ENCODE measurements at regions not wholly inside any gene's neighbourhood (a gene's known extent, or its start where the extent isn't known, plus 50 kb on each side); places are given as distances from the start of the nearest gene placed in this dataset.
A peak's percentile ranks its signal among the peaks of the same experiment; 100 is the strongest.

- H3K27me3 ChIP-seq (ENCODE audit: insufficient read depth, low read length) = no peaks in the 10 kb centered on the region
- peaks cover 38% of the 10 kb centered on the region for H3K4me1 ChIP-seq (ENCODE audit: insufficient read depth, low read length)
- no peak overlapping the region for H3K4me3 ChIP-seq (ENCODE audit: low read length)
- no peak overlapping the region for H2AFZ ChIP-seq (ENCODE audit: low read depth, low read length)
- H3K36me3 ChIP-seq (ENCODE audit: insufficient read depth, low read length) = peaks cover 11% of the 10 kb centered on the region
- no peaks in the 10 kb centered on the region for H3K9me3 ChIP-seq (ENCODE audit: low read length)
These were observed 108.7 kb upstream of the E2F8 start for GRCh38 chr11:19349340-19350025.

GRCh38 chr11:19347911-19348310 is 107.2 kb upstream of the E2F8 start:
- Histone ChIP-seq H3K4me3 (ENCODE audit: low read length) (no peak overlapping the region), H3K4me1 (ENCODE audit: insufficient read depth, low read length) (peaks cover 40% of the 10 kb centered on the region), H3K27me3 (ENCODE audit: insufficient read depth, low read length) (peaks cover 8% of the 10 kb centered on the region)

GRCh38 chr11:19345848-19346681 is 105.3 kb upstream of the E2F8 start:
- H3K4me3 ChIP-seq (ENCODE audit: low read length) = peak overlapping the region; percentile 62
- H3K27me3 ChIP-seq (ENCODE audit: insufficient read depth, low read length) = peaks cover 18% of the 10 kb centered on the region
- no peaks in the 10 kb centered on the region for H3K9me3 ChIP-seq (ENCODE audit: low read length)
- peak overlapping the region; percentile 12 for H2AFZ ChIP-seq (ENCODE audit: low read depth, low read length)
- H3K36me3 ChIP-seq (ENCODE audit: insufficient read depth, low read length) = peaks cover 6% of the 10 kb centered on the region
- peaks cover 40% of the 10 kb centered on the region for H3K4me1 ChIP-seq (ENCODE audit: insufficient read depth, low read length)

More at GRCh38 chr11:19347911-19348310, 107.2 kb upstream of the E2F8 start:
- Histone ChIP-seq H3K9me3 (ENCODE audit: low read length) (no peaks in the 10 kb centered on the region), H2AFZ (ENCODE audit: low read depth, low read length) (no peak overlapping the region), H3K36me3 (ENCODE audit: insufficient read depth, low read length) (peaks cover 11% of the 10 kb centered on the region)

GRCh38 chr11:19345519-19345847 is 104.7 kb upstream of the E2F8 start:
- Histone ChIP-seq H3K27me3 (ENCODE audit: insufficient read depth, low read length) (peaks cover 23% of the 10 kb centered on the region), H3K9me3 (ENCODE audit: low read length) (no peaks in the 10 kb centered on the region), H3K36me3 (ENCODE audit: insufficient read depth, low read length) (peaks cover under 1% of the 10 kb centered on the region), H2AFZ (ENCODE audit: low read depth, low read length) (peak overlapping the region; percentile 12), H3K4me3 (ENCODE audit: low read length) (peak overlapping the region; percentile 62), H3K4me1 (ENCODE audit: insufficient read depth, low read length) (peaks cover 40% of the 10 kb centered on the region)

GRCh38 chr11:19344661-19345518 is 104.1 kb upstream of the E2F8 start:
- Histone ChIP-seq H2AFZ (ENCODE audit: low read depth, low read length) (peak overlapping the region; percentile 12), H3K4me1 (ENCODE audit: insufficient read depth, low read length) (peaks cover 39% of the 10 kb centered on the region), H3K9me3 (ENCODE audit: low read length) (no peaks in the 10 kb centered on the region), H3K4me3 (ENCODE audit: low read length) (peak overlapping the region; percentile 62), H3K36me3 (ENCODE audit: insufficient read depth, low read length) (no peaks in the 10 kb centered on the region), H3K27me3 (ENCODE audit: insufficient read depth, low read length) (peaks cover 27% of the 10 kb centered on the region)

- peaks cover 43% of the 10 kb centered on the region for H3K27me3 ChIP-seq (ENCODE audit: insufficient read depth, low read length)
- no peaks in the 10 kb centered on the region for H3K36me3 ChIP-seq (ENCODE audit: insufficient read depth, low read length)
- H3K9me3 ChIP-seq (ENCODE audit: low read length) = no peaks in the 10 kb centered on the region
- H3K4me1 ChIP-seq (ENCODE audit: insufficient read depth, low read length) = peaks cover 10% of the 10 kb centered on the region
- H2AFZ ChIP-seq (ENCODE audit: low read depth, low read length) = no peak overlapping the region
- no peak overlapping the region for H3K4me3 ChIP-seq (ENCODE audit: low read length)
These were observed 101.3 kb upstream of the E2F8 start for GRCh38 chr11:19342036-19342435.

GRCh38 chr11:19338375-19338774 is 97.6 kb upstream of the E2F8 start:
- Histone ChIP-seq H2AFZ (ENCODE audit: low read depth, low read length) (no peak overlapping the region), H3K36me3 (ENCODE audit: insufficient read depth, low read length) (no peaks in the 10 kb centered on the region), H3K27me3 (ENCODE audit: insufficient read depth, low read length) (peaks cover 45% of the 10 kb centered on the region), H3K4me1 (ENCODE audit: insufficient read depth, low read length) (peaks cover 7% of the 10 kb centered on the region), H3K4me3 (ENCODE audit: low read length) (no peak overlapping the region), H3K9me3 (ENCODE audit: low read length) (no peaks in the 10 kb centered on the region)

- Histone ChIP-seq H3K4me3 (ENCODE audit: low read length) (no peak overlapping the region), H3K36me3 (ENCODE audit: insufficient read depth, low read length) (no peaks in the 10 kb centered on the region), H2AFZ (ENCODE audit: low read depth, low read length) (no peak overlapping the region), H3K9me3 (ENCODE audit: low read length) (no peaks in the 10 kb centered on the region), H3K4me1 (ENCODE audit: insufficient read depth, low read length) (peaks cover 7% of the 10 kb centered on the region), H3K27me3 (ENCODE audit: insufficient read depth, low read length) (peaks cover 44% of the 10 kb centered on the region)
These were observed 97.0 kb upstream of the E2F8 start for GRCh38 chr11:19337779-19338178.

GRCh38 chr11:19336331-19336730 is 95.6 kb upstream of the E2F8 start:
- Histone ChIP-seq H3K36me3 (ENCODE audit: insufficient read depth, low read length) (no peaks in the 10 kb centered on the region), H2AFZ (ENCODE audit: low read depth, low read length) (no peak overlapping the region), H3K9me3 (ENCODE audit: low read length) (no peaks in the 10 kb centered on the region), H3K27me3 (ENCODE audit: insufficient read depth, low read length) (peaks cover 41% of the 10 kb centered on the region), H3K4me1 (ENCODE audit: insufficient read depth, low read length) (peaks cover 7% of the 10 kb centered on the region), H3K4me3 (ENCODE audit: low read length) (no peak overlapping the region)

GRCh38 chr11:19332476-19332875 is 91.7 kb upstream of the E2F8 start:
- H3K36me3 ChIP-seq (ENCODE audit: insufficient read depth, low read length) = no peaks in the 10 kb centered on the region
- H3K27me3 ChIP-seq (ENCODE audit: insufficient read depth, low read length) = peaks cover 45% of the 10 kb centered on the region
- no peaks in the 10 kb centered on the region for H3K9me3 ChIP-seq (ENCODE audit: low read length)
- H2AFZ ChIP-seq (ENCODE audit: low read depth, low read length) = no peak overlapping the region
- peaks cover 11% of the 10 kb centered on the region for H3K4me1 ChIP-seq (ENCODE audit: insufficient read depth, low read length)
- no peak overlapping the region for H3K4me3 ChIP-seq (ENCODE audit: low read length)

GRCh38 chr11:19330416-19330815 is 89.7 kb upstream of the E2F8 start:
- peaks cover 10% of the 10 kb centered on the region for H3K4me1 ChIP-seq (ENCODE audit: insufficient read depth, low read length)
- no peak overlapping the region for H2AFZ ChIP-seq (ENCODE audit: low read depth, low read length)
- peaks cover 45% of the 10 kb centered on the region for H3K27me3 ChIP-seq (ENCODE audit: insufficient read depth, low read length)
- no peaks in the 10 kb centered on the region for H3K9me3 ChIP-seq (ENCODE audit: low read length)
- no peaks in the 10 kb centered on the region for H3K36me3 ChIP-seq (ENCODE audit: insufficient read depth, low read length)
- no peak overlapping the region for H3K4me3 ChIP-seq (ENCODE audit: low read length)

GRCh38 chr11:19329970-19330369 is 89.2 kb upstream of the E2F8 start:
- no peak overlapping the region for H2AFZ ChIP-seq (ENCODE audit: low read depth, low read length)
- no peaks in the 10 kb centered on the region for H3K9me3 ChIP-seq (ENCODE audit: low read length)
- H3K4me3 ChIP-seq (ENCODE audit: low read length) = no peak overlapping the region
- peaks cover 45% of the 10 kb centered on the region for H3K27me3 ChIP-seq (ENCODE audit: insufficient read depth, low read length)
- peaks cover 10% of the 10 kb centered on the region for H3K4me1 ChIP-seq (ENCODE audit: insufficient read depth, low read length)
- no peaks in the 10 kb centered on the region for H3K36me3 ChIP-seq (ENCODE audit: insufficient read depth, low read length)

Measured in neuron (in vitro differentiated cells).